ENCODE measurements at regions not wholly inside any gene's neighbourhood (a gene's known extent, or its start where the extent isn't known, plus 50 kb on each side); places are given as distances from the start of the nearest gene placed in this dataset.

GRCh38 chr2:106294182-106294581, 100.1 kb upstream of the UXS1 start (continued):
- no peak for TF ChIP-seq ZBTB26 (CRISPR knock-in tag; IDR thresholded peaks at IDR 0.05)

- in situ Hi-C loops (cut with MboI) = no loop called here
- peaks cover 0 to 16% of the 10 kb centered on the region in 2 experiments; a peak in 4 of 5 replicates for H3K27me3 ChIP-seq (ENCODE audit: control insufficient read depth in 2 of 2, insufficient read depth in 2 of 2, low read length in 2 of 2)
- H3K4me2 ChIP-seq (ENCODE audit: insufficient read depth, low read length) = no peak overlapping the region
- H3K9me1 ChIP-seq (ENCODE audit: control insufficient read depth, insufficient read depth, low read length) = no peaks in the 10 kb centered on the region
- H3K4me3 ChIP-seq = no peak overlapping the region
- no peaks in the 10 kb centered on the region for H4K20me1 ChIP-seq (replicated peaks; ENCODE audit: control insufficient read depth, insufficient read depth, low read length)
- no peaks in the 10 kb centered on the region for H3K79me2 ChIP-seq (ENCODE audit: control insufficient read depth, insufficient read depth, low read length)
- no peaks in the 10 kb centered on the region for H3K4me1 ChIP-seq (replicated peaks in 1 of 2; ENCODE audit: control insufficient read depth in 2 of 2, insufficient read depth in 2 of 2, low read length in 2 of 2)
- no peak for DNase-seq (ENCODE audit: extremely low read depth in 1 of 4, low spot score in 3 of 4)
- no peak overlapping the region for H3K27ac ChIP-seq (ENCODE audit: extremely low read depth, low read depth, low read length)
- no peak overlapping the region for H2AFZ ChIP-seq (ENCODE audit: low read depth, low read length)
- H3K9ac ChIP-seq (ENCODE audit: insufficient read depth in 1 of 2, low read depth in 2 of 2, low read length in 2 of 2) = no peak overlapping the region
- 0% methylated on average over 2 of the region's 2 CpGs for WGBS (ENCODE audit: insufficient coverage, low coverage, missing lambda C conversion rate)
- no peaks in the 10 kb centered on the region for H3K36me3 ChIP-seq (ENCODE audit: control insufficient read depth, insufficient read depth, low read length)
- FAIRE-seq = no peak
- H3K9me3 ChIP-seq (replicated peaks; ENCODE audit: control insufficient read depth, insufficient read depth, low read depth, low read length) = no peaks in the 10 kb centered on the region
- ATAC-seq = no peak
- CTCF ChIA-PET (ENCODE audit: low intra/inter-chr PET ratio) = no interaction called here
- BruUV-seq (replicated peaks) = no TSS peak
- POLR2A ChIA-PET = interaction anchor here (1.0 kb wide), 1 partner anchor 11 kb away, joined by 3 read pairs; no protein-coding TSS in a partner anchor
- intact Hi-C loops (cut with micrococcal nuclease) = no loop called here
- TF ChIP-seq OTX1 (CRISPR knock-in tag; IDR thresholded peaks at IDR 0.05) = no peak
- TF ChIP-seq ZNF584 (CRISPR knock-in tag; IDR thresholded peaks at IDR 0.05; ENCODE audit: low read depth) = no peak
- no peak for TF ChIP-seq ATF1 (CRISPR knock-in tag; IDR thresholded peaks at IDR 0.05)
- no peak for TF ChIP-seq ATF1 (tag; IDR thresholded peaks at IDR 0.05)
- TF ChIP-seq SMC3 (conservative IDR thresholded peaks at IDR 0.05; ENCODE audit: insufficient read depth, low read depth, low read length) = no peak
- TF ChIP-seq CCAR2 (IDR thresholded peaks at IDR 0.05; ENCODE audit: low read depth, low read length) = no peak
- no peak for TF ChIP-seq MLX (CRISPR knock-in tag; conservative IDR thresholded peaks at IDR 0.05)
- no peak for TF ChIP-seq CBFA2T2 (conservative IDR thresholded peaks at IDR 0.05)
- no peak for TF ChIP-seq TAF9B (IDR thresholded peaks at IDR 0.05; ENCODE audit: partially characterized antibody)
- TF ChIP-seq MAFG (tag; conservative IDR thresholded peaks at IDR 0.05) = no peak
- TF ChIP-seq ZSCAN32 (CRISPR knock-in tag; IDR thresholded peaks at IDR 0.05) = no peak
- TF ChIP-seq ZNF780A (CRISPR knock-in tag; IDR thresholded peaks at IDR 0.05) = no peak
- TF ChIP-seq JUNB (CRISPR knock-in tag; conservative IDR thresholded peaks at IDR 0.05) = no peak
- TF ChIP-seq BRD9 (IDR thresholded peaks at IDR 0.05; ENCODE audit: low read depth, partially characterized antibody) = no peak
- TF ChIP-seq MBD1 (CRISPR knock-in tag; IDR thresholded peaks at IDR 0.05) = no peak
- TF ChIP-seq MAFK (IDR thresholded peaks at IDR 0.05; ENCODE audit: low read length) = no peak
- no peak for TF ChIP-seq ARNT (IDR thresholded peaks at IDR 0.05)
Measured at GRCh38 chr2:106293271-106293783, 99.2 kb upstream of the UXS1 start.

All from K562 (cell line).